Stimulated activated CD8-positive, alpha-beta memory T cell treated with anti-CD3 and anti-CD28 coated beads, Interleukin-7, amount 100 ng/mL, for 1 hour (primary cell): ENCODE measurements at regions not wholly inside any gene's neighbourhood (a gene's known extent, or its start where the extent isn't known, plus 50 kb on each side); places are given as distances from the start of the nearest gene placed in this dataset.
"Not testable (repeated sequence)": the region's sequence is repeated elsewhere in the genome, so short reads cannot be mapped to it uniquely, and the experiment has no call there.

Experiments used
- DNase-seq, 2 donors: peaks; one replicate each; pipeline ENCODE4 v3.0.0-alpha.2; 2020; ENCODE audit warnings: low read depth in 2 of 2

GRCh38 chr1:208943291-208943690 lies 640.2 kb upstream of the CAMK1G start:
- DNase-seq, result no peak

GRCh38 chr1:208944981-208945451 lies 638.5 kb upstream of the CAMK1G start:
- DNase-seq, result no peak

GRCh38 chr1:208950206-208950605 lies 633.3 kb upstream of the CAMK1G start:
- DNase-seq, result no peak

GRCh38 chr1:208951026-208951525 lies 632.4 kb upstream of the CAMK1G start:
- DNase-seq, result no peak

- no peak for DNase-seq
Observed at GRCh38 chr1:208951908-208952307, 631.6 kb upstream of the CAMK1G start.

- DNase-seq, result no peak
Observed at GRCh38 chr1:208962867-208963266, 620.6 kb upstream of the CAMK1G start.

- no peak for DNase-seq
Observed at GRCh38 chr1:208965351-208965750, 618.2 kb upstream of the CAMK1G start.

- no peak for DNase-seq
Observed at GRCh38 chr1:208967334-208967733, 616.2 kb upstream of the CAMK1G start.

GRCh38 chr1:208974717-208975116 lies 608.8 kb upstream of the CAMK1G start:
- DNase-seq, result no peak

- DNase-seq, result no peak
Observed at GRCh38 chr1:208975456-208975855, 608.1 kb upstream of the CAMK1G start.

- no peak for DNase-seq
Observed at GRCh38 chr1:208977012-208977411, 606.5 kb upstream of the CAMK1G start.

- DNase-seq, result no peak
Observed at GRCh38 chr1:208977638-208978256, 605.8 kb upstream of the CAMK1G start.

GRCh38 chr1:208979776-208980175 lies 603.7 kb upstream of the CAMK1G start:
- DNase-seq, result no peak

- DNase-seq, result no peak
Observed at GRCh38 chr1:208980605-208981004, 602.9 kb upstream of the CAMK1G start.

GRCh38 chr1:208985231-208985630 lies 598.3 kb upstream of the CAMK1G start:
- DNase-seq, result no peak

- no peak for DNase-seq
Observed at GRCh38 chr1:208988811-208989222, 594.7 kb upstream of the CAMK1G start.

- no peak for DNase-seq
Observed at GRCh38 chr1:208990456-208990855, 593.1 kb upstream of the CAMK1G start.

- DNase-seq, result not testable (repeated sequence)
Observed at GRCh38 chr1:208997053-208997452, 586.5 kb upstream of the CAMK1G start.

GRCh38 chr1:208997726-208998312 lies 585.7 kb upstream of the CAMK1G start:
- DNase-seq, result no peak

GRCh38 chr1:209008586-209008985 lies 574.9 kb upstream of the CAMK1G start:
- DNase-seq, result no peak

- DNase-seq, result no peak
Observed at GRCh38 chr1:209010475-209011230, 572.9 kb upstream of the CAMK1G start.

- DNase-seq, result no peak
Observed at GRCh38 chr1:209012443-209013196, 570.9 kb upstream of the CAMK1G start.
